Hepatocyte (in vitro differentiated cells): ENCODE measurements at regions not wholly inside any gene's neighbourhood (a gene's known extent, or its start where the extent isn't known, plus 50 kb on each side); places are given as distances from the start of the nearest gene placed in this dataset.

Source experiments
- DNase-seq: peaks from one replicate; pipeline ENCODE4 v3.0.0-alpha.2; 2016; ENCODE audit warnings: low spot score
- H2AFZ ChIP-seq: fragments of 200-600 bp; sonication (generic); 2 replicates; pipeline ENCODE4 v1.6.0; 2016; ENCODE audit warnings: antibody characterized with exemption, mild to moderate bottlenecking
- H3K27ac ChIP-seq: fragments of 200-600 bp; sonication (generic); 2 replicates; pipeline ENCODE4 v1.5.1; 2016; ENCODE audit warnings: mild to moderate bottlenecking
- H3K27me3 ChIP-seq: fragments of 200-600 bp; sonication (generic); 2 replicates; pipeline ENCODE4 v1.6.1; 2016
- H3K36me3 ChIP-seq: fragments of 200-600 bp; sonication (generic); replicated peaks from 2 replicates; pipeline ENCODE4 v1.5.1; 2016; ENCODE audit warnings: low read depth; ENCODE audit not compliant: insufficient read depth
- H3K4me1 ChIP-seq: fragments of 200-600 bp; sonication (generic); 2 replicates; pipeline ENCODE4 v1.5.1; 2016; ENCODE audit warnings: mild to moderate bottlenecking, moderate library complexity; ENCODE audit not compliant: insufficient read depth
- H3K4me2 ChIP-seq: fragments of 200-600 bp; sonication (generic); 2 replicates; pipeline ENCODE4 v1.6.0; 2016
- H3K4me3 ChIP-seq: fragments of 200-600 bp; sonication (generic); 2 replicates; pipeline ENCODE4 v1.5.1; 2016; ENCODE audit warnings: mild to moderate bottlenecking
- H3K79me2 ChIP-seq: fragments of 200-600 bp; sonication (generic); 2 replicates; pipeline ENCODE4 v1.6.0; 2017; ENCODE audit warnings: mild to moderate bottlenecking
- H3K9me2 ChIP-seq: fragments of 200-600 bp; sonication (generic); replicated peaks from 2 replicates; pipeline ENCODE4 v1.6.0; 2017; ENCODE audit warnings: mild to moderate bottlenecking; ENCODE audit not compliant: insufficient read depth
- H3K9me3 ChIP-seq: fragments of 200-600 bp; sonication (generic); 2 replicates; pipeline ENCODE4 v1.5.1; 2016; ENCODE audit warnings: low read depth, mild to moderate bottlenecking
- H4K20me1 ChIP-seq: fragments of 200-600 bp; sonication (generic); 2 replicates; pipeline ENCODE4 v1.6.0; 2016; ENCODE audit warnings: mild to moderate bottlenecking; ENCODE audit not compliant: insufficient read depth, poor library complexity, severe bottlenecking
- EZH2 ChIP-seq: fragments of 200-600 bp; sonication (generic); IDR thresholded peaks from 2 replicates; pipeline ENCODE4 v1.6.1; 2016; ENCODE audit warnings: antibody characterized with exemption, mild to moderate bottlenecking, borderline replicate concordance
- EZH2phosphoT487 ChIP-seq: fragments of 200-600 bp; sonication (generic); IDR thresholded peaks from one replicate; pipeline ENCODE4 v1.6.1; 2018; ENCODE audit warnings: antibody characterized with exemption, mild to moderate bottlenecking, low read depth, moderate library complexity; ENCODE audit not compliant: unreplicated experiment, severe bottlenecking
- WGBS: methylation state at CpG from one replicate; pipeline ENCODE4 v1.1.6; 2016; ENCODE audit warnings: low lambda C conversion rate; ENCODE audit errors: missing lambda C conversion rate; 5-methylcytosine and 5-hydroxymethylcytosine counted together
- TF ChIP-seq, protein P1 (sequence below): fragments of 200-600 bp; sonication (generic); IDR thresholded peaks from 2 replicates; pipeline ENCODE4 v1.5.1; 2016; ENCODE audit warnings: antibody characterized with exemption, mild to moderate bottlenecking; ENCODE audit not compliant: poor library complexity

DNA sequence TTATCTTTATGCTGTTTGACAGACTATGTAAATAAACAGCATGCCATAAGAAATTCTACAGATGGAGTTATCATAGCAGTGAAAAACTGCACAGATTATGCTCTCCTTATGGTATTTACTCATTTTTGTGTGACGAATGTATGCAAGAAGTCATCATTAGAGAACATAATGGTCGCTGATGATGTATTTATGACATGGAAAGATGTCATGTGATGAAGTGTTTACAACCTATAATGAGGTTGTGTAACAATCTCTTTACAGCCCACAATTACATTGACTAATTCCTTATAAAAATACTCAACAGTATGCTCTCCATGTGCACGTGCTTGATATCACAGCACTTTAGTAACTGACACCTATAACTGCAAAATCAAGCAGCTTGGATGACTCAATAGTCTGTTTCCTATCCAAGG is 192.4 kb downstream of the BMP2 start:
- no peaks in the 10 kb centered on the region for H3K9me2 ChIP-seq
- no peak overlapping the region for H2AFZ ChIP-seq
- H3K4me1 ChIP-seq = peaks cover under 1% of the 10 kb centered on the region
- no peaks in the 10 kb centered on the region for H4K20me1 ChIP-seq
- no peaks in the 10 kb centered on the region for H3K36me3 ChIP-seq
- WGBS = 18% methylated on average over 3 of the region's 3 CpGs
- no peak overlapping the region for H3K4me3 ChIP-seq
- no peak overlapping the region for H3K4me2 ChIP-seq
- peak overlapping the region; percentile 49 for H3K27ac ChIP-seq
- TF ChIP-seq EZH2phosphoT487 = no peak
- no peak for TF ChIP-seq EZH2
- TF ChIP-seq, protein P1, sequence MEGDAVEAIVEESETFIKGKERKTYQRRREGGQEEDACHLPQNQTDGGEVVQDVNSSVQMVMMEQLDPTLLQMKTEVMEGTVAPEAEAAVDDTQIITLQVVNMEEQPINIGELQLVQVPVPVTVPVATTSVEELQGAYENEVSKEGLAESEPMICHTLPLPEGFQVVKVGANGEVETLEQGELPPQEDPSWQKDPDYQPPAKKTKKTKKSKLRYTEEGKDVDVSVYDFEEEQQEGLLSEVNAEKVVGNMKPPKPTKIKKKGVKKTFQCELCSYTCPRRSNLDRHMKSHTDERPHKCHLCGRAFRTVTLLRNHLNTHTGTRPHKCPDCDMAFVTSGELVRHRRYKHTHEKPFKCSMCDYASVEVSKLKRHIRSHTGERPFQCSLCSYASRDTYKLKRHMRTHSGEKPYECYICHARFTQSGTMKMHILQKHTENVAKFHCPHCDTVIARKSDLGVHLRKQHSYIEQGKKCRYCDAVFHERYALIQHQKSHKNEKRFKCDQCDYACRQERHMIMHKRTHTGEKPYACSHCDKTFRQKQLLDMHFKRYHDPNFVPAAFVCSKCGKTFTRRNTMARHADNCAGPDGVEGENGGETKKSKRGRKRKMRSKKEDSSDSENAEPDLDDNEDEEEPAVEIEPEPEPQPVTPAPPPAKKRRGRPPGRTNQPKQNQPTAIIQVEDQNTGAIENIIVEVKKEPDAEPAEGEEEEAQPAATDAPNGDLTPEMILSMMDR = no peak
- H3K9me3 ChIP-seq = no peaks in the 10 kb centered on the region
- DNase-seq = peak; percentile 51
- no peaks in the 10 kb centered on the region for H3K79me2 ChIP-seq
- H3K27me3 ChIP-seq = no peaks in the 10 kb centered on the region

GRCh38 chr20:6966721-6967120 is 199.2 kb downstream of the BMP2 start:
- Histone ChIP-seq H3K4me3 (no peak overlapping the region), H3K4me2 (no peak overlapping the region), H3K4me1 (no peaks in the 10 kb centered on the region), H3K27ac (no peak overlapping the region), H3K9me3 (no peaks in the 10 kb centered on the region), H2AFZ (no peak overlapping the region), H3K36me3 (no peaks in the 10 kb centered on the region), H3K79me2 (no peaks in the 10 kb centered on the region), H3K9me2 (no peaks in the 10 kb centered on the region), H3K27me3 (no peaks in the 10 kb centered on the region), H4K20me1 (no peaks in the 10 kb centered on the region)
- DNase-seq = no peak
- TF ChIP-seq EZH2 (no peak), EZH2phosphoT487 (no peak)
- TF ChIP-seq, protein P1 = no peak
- WGBS = 81% methylated on average over 1 of the region's 1 CpG

GRCh38 chr20:6974838-6975237 is 207.4 kb downstream of the BMP2 start:
- no peaks in the 10 kb centered on the region for H3K79me2 ChIP-seq
- no peak for DNase-seq
- H3K27ac ChIP-seq = no peak overlapping the region
- no peaks in the 10 kb centered on the region for H3K9me3 ChIP-seq
- no peak overlapping the region for H2AFZ ChIP-seq
- H3K4me2 ChIP-seq = no peak overlapping the region
- H3K4me3 ChIP-seq = no peak overlapping the region
- 91% methylated on average over 1 of the region's 1 CpG for WGBS
- no peaks in the 10 kb centered on the region for H4K20me1 ChIP-seq
- H3K9me2 ChIP-seq = no peaks in the 10 kb centered on the region
- H3K36me3 ChIP-seq = no peaks in the 10 kb centered on the region
- H3K27me3 ChIP-seq = no peaks in the 10 kb centered on the region
- H3K4me1 ChIP-seq = no peaks in the 10 kb centered on the region
- TF ChIP-seq EZH2phosphoT487 (no peak), EZH2 (no peak)
- TF ChIP-seq, protein P1 = no peak

DNA sequence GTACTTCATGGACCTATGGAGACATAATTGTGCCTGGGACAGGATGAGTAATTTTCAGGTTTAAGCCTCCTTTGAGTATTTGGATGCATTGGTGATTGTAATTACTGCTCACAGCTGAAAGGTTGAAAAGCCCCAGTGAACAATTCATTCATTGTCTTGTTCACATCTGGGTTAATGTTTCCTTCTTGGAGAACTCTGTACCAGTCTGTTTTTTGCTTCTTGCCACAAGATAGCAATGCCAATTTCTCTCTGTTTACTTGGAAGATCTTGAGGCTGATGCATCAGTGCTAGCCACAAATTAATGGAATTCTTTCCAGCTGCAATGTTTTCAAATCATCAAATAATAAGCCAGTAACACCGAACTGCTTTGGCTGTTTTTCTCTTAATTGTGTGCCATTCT is 207.8 kb downstream of the BMP2 start:
- no peaks in the 10 kb centered on the region for H4K20me1 ChIP-seq
- H3K4me3 ChIP-seq = no peak overlapping the region
- no peaks in the 10 kb centered on the region for H3K79me2 ChIP-seq
- H3K36me3 ChIP-seq = no peaks in the 10 kb centered on the region
- no peaks in the 10 kb centered on the region for H3K9me2 ChIP-seq
- H3K4me2 ChIP-seq = no peak overlapping the region
- TF ChIP-seq, protein P1 = no peak
- no peak for TF ChIP-seq EZH2phosphoT487
- no peak for TF ChIP-seq EZH2
- H3K9me3 ChIP-seq = no peaks in the 10 kb centered on the region
- peak overlapping the region; percentile 27 for H3K27ac ChIP-seq
- H2AFZ ChIP-seq = no peak overlapping the region
- WGBS = 72% methylated on average over 1 of the region's 1 CpG
- H3K27me3 ChIP-seq = no peaks in the 10 kb centered on the region
- DNase-seq = no peak
- no peaks in the 10 kb centered on the region for H3K4me1 ChIP-seq
